Suprapubic skin (tissue), 4 donors: ENCODE measurements at regions not wholly inside any gene's neighbourhood (a gene's known extent, or its start where the extent isn't known, plus 50 kb on each side); places are given as distances from the start of the nearest gene placed in this dataset.

ENCODE experiments used
- DNase-seq, 2 donors: peaks; one replicate each; pipeline ENCODE4 v3.0.0-alpha.2; 2019; ENCODE audit warnings: low spot score in 2 of 2
- H3K27ac ChIP-seq: fragments of 200-600 bp; sonication (generic); one replicate; pipeline ENCODE4 v1.5.1; 2019
- H3K27me3 ChIP-seq: fragments of 200-600 bp; sonication (generic); one replicate; pipeline ENCODE4 v1.5.1; 2019
- H3K36me3 ChIP-seq: fragments of 200-600 bp; sonication (generic); one replicate; pipeline ENCODE4 v1.5.1; 2019
- H3K4me1 ChIP-seq: fragments of 200-600 bp; sonication (generic); one replicate; pipeline ENCODE4 v1.5.1; 2019
- H3K4me3 ChIP-seq: fragments of 200-600 bp; sonication (generic); one replicate; pipeline ENCODE4 v1.5.1; 2019; ENCODE audit warnings: mild to moderate bottlenecking
- H3K9me3 ChIP-seq: fragments of 200-600 bp; sonication (generic); one replicate; pipeline ENCODE4 v1.5.1; 2019
- EP300 ChIP-seq: sonication (generic); formaldehyde crosslinking; IDR thresholded peaks from one replicate; pipeline ENCODE4 v1.6.1; 2017; ENCODE audit warnings: antibody characterized with exemption
- POLR2A ChIP-seq, 2 donors: fragments of 450-650 bp; IDR thresholded peaks; one replicate each; pipeline ENCODE4 v1.6.1; 2017; ENCODE audit warnings: antibody characterized with exemption in 2 of 2, mild to moderate bottlenecking in 2 of 2, moderate library complexity in 2 of 2
- POLR2AphosphoS5 ChIP-seq, 3 donors: sonication (generic); formaldehyde crosslinking; IDR thresholded peaks; one replicate each; pipeline ENCODE4 v1.6.1; 2017; ENCODE audit warnings: antibody characterized with exemption in 3 of 3
- WGBS: methylation state at CpG from one replicate; pipeline ENCODE4 v1.1.5; 2018; 5-methylcytosine and 5-hydroxymethylcytosine counted together
- TF ChIP-seq, protein P1 (sequence below), 2 donors: fragments of 200-600 bp in 1 of 2; fragments of 450-650 bp in 1 of 2; sonication (generic) in 1 of 2; IDR thresholded peaks; one replicate each; pipeline ENCODE4 v1.5.1; 2016 to 2019; ENCODE audit warnings: antibody characterized with exemption in 2 of 2, mild to moderate bottlenecking in 1 of 2, moderate library complexity in 1 of 2

DNA sequence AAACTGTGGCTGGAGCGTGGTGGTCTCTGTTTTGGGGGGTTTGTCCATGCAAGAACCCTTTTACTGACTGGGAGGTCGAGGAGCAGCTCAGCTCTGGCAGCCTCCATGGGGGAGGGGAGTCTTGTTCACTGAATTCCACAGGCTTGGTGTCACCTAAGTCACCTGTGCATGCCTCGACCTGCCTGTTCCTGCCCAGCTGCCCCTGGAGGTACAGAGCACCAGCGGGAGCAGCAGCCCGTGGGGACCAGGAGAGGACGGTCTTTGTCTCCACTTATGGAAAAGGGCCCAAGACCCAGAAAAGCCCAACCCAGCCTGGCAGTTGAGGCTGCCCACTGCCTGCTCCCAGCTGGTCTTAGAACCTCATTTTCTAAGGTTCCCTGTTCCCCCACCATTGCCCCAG lies 168.7 kb upstream of the AGAP1 start:
- Histone ChIP-seq H3K27ac (no peak overlapping the region), H3K9me3 (no peaks in the 10 kb centered on the region), H3K27me3 (peaks cover 33% of the 10 kb centered on the region), H3K4me3 (no peak overlapping the region), H3K36me3 (no peaks in the 10 kb centered on the region), H3K4me1 (no peaks in the 10 kb centered on the region)
- DNase-seq, result no peak
- WGBS, result 53% methylated on average over 4 of the region's 6 CpGs
- TF ChIP-seq POLR2A (IDR thresholded peaks at IDR 0.05) (no peak), POLR2AphosphoS5 (IDR thresholded peaks at IDR 0.05) (no peak), EP300 (no peak)
- TF ChIP-seq, protein P1, sequence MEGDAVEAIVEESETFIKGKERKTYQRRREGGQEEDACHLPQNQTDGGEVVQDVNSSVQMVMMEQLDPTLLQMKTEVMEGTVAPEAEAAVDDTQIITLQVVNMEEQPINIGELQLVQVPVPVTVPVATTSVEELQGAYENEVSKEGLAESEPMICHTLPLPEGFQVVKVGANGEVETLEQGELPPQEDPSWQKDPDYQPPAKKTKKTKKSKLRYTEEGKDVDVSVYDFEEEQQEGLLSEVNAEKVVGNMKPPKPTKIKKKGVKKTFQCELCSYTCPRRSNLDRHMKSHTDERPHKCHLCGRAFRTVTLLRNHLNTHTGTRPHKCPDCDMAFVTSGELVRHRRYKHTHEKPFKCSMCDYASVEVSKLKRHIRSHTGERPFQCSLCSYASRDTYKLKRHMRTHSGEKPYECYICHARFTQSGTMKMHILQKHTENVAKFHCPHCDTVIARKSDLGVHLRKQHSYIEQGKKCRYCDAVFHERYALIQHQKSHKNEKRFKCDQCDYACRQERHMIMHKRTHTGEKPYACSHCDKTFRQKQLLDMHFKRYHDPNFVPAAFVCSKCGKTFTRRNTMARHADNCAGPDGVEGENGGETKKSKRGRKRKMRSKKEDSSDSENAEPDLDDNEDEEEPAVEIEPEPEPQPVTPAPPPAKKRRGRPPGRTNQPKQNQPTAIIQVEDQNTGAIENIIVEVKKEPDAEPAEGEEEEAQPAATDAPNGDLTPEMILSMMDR (IDR thresholded peaks at IDR 0.05), result no peak

DNA sequence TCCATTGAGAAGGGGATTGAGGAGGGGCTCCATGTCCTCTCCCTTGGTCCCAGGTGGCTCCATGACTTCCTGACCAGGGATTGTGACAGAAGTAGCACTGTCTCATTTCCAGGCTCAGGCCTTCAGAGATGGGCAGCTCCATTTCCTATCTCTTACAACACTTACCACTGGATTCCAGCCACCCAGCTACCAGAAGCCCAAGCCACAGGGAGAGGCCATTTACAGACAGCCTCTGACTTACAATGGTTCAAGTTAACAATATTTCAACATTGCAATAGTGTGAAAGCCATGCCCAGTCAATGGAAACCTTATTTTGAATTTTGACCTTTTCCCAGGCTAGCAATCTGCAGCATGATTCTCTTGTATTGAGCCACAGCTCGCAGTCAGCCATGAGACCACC lies 164.9 kb upstream of the AGAP1 start:
- Histone ChIP-seq H3K9me3 (no peaks in the 10 kb centered on the region), H3K36me3 (no peaks in the 10 kb centered on the region), H3K27ac (no peak overlapping the region), H3K27me3 (peaks cover 16% of the 10 kb centered on the region), H3K4me3 (no peak overlapping the region), H3K4me1 (no peaks in the 10 kb centered on the region)
- 100% methylated on average over 1 of the region's 1 CpG for WGBS
- no peak for DNase-seq
- TF ChIP-seq EP300, result no peak
- TF ChIP-seq, protein P1 (IDR thresholded peaks at IDR 0.05), result no peak
- TF ChIP-seq POLR2A (IDR thresholded peaks at IDR 0.05), result no peak
- TF ChIP-seq POLR2AphosphoS5 (IDR thresholded peaks at IDR 0.05), result no peak

DNA sequence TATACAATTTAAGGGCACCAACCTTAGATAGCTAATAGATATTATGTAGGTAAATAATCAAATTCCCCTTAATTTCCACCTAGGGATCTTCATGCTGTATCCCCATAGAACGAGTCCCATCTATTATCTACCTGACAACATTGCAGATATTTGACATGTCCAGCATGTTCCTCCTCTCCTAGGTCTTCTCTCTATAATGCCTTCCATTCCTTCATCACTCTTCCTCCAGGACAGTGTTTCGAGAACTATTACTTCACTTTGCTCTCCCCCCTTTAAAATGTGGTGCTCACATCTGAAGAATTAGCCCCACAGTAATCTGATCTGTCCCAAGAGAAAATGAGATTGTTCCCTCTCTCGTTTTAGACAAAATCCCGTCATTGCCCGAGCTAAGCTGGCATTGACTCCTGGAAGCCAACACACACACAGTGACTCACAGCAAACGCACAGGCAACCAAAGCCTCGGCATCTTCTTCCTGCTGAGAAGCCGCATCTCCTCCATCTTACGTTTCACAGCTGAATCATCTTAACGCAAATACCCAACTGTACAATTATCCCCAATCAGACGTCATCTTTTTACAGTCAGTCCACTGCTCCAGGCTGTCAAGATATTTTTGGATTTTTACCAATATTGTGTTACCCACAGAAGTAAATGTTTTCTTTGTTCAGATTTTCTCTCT lies 162.9 kb upstream of the AGAP1 start:
- Histone ChIP-seq H3K36me3 (no peaks in the 10 kb centered on the region), H3K4me3 (no peak overlapping the region), H3K27me3 (peaks cover 10% of the 10 kb centered on the region), H3K27ac (no peak overlapping the region), H3K9me3 (no peaks in the 10 kb centered on the region), H3K4me1 (no peaks in the 10 kb centered on the region)
- DNase-seq, result no peak
- TF ChIP-seq POLR2AphosphoS5 (IDR thresholded peaks at IDR 0.05) (no peak), POLR2A (IDR thresholded peaks at IDR 0.05) (no peak), EP300 (no peak)
- TF ChIP-seq, protein P1 (IDR thresholded peaks at IDR 0.05), result no peak
- WGBS, result 45% methylated on average over 11 of the region's 11 CpGs

DNA sequence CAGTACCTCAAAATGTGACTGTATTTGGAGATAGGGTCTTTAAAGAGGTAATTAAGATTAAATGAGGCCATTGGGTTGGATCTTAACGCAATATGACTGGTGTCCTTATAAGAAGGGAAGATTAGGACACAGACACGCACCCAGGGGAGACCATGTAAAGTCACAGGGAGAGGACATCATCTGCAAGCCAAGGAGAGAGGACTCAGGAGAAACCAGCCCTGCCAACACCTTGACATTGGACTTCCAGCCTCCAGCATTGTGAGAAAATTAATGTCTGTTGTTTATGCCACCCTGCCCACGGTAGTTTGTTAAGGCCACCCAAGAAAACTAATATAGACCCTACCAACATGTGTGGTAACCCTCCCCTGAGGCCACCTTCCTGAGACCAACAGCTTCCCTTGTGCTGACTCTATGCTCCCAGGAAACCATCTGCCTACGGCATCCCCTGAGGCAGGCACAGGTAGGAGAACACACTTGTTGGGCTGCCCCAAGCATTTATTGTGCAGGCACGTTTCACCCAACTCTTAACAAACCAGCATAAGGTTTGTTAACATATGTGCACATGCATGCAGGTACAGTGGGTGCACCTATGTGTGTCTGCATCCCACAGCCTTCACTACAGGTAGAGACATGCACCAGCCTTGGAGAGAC lies 161.5 kb upstream of the AGAP1 start:
- Histone ChIP-seq H3K9me3 (no peaks in the 10 kb centered on the region), H3K4me1 (no peaks in the 10 kb centered on the region), H3K4me3 (no peak overlapping the region), H3K36me3 (no peaks in the 10 kb centered on the region), H3K27me3 (peaks cover 7% of the 10 kb centered on the region), H3K27ac (no peak overlapping the region)
- DNase-seq, result no peak
- no peak for TF ChIP-seq EP300
- 91% methylated on average over 5 of the region's 5 CpGs for WGBS

DNA sequence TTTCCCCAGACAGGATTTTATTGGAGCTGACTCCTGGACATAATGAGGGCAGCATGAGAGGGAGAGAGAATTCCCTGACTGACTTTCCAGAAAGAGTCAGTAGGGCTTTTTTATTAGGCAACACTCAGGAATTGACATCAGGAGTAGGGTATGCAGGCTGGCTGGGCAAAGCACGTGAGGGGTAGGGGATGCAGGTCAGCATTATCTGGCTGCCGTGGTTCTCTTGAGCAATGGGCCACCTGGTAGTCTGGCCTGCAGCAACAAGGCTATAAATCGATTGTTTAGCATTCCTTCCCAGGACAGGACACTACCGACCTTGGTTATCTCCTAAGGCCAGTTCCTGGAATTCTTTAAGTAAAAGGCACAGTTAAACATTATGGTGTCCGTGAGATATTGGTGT lies 160.8 kb upstream of the AGAP1 start:
- no peaks in the 10 kb centered on the region for H3K4me1 ChIP-seq
- DNase-seq, result no peak
- H3K27ac ChIP-seq, result no peak overlapping the region
- WGBS, result 63% methylated on average over 4 of the region's 5 CpGs
- no peak for TF ChIP-seq POLR2A (IDR thresholded peaks at IDR 0.05)
- TF ChIP-seq POLR2AphosphoS5 (IDR thresholded peaks at IDR 0.05), result no peak
- TF ChIP-seq, protein P1 (IDR thresholded peaks at IDR 0.05), result no peak
- no peak for TF ChIP-seq EP300
- peaks cover 7% of the 10 kb centered on the region for H3K27me3 ChIP-seq
- H3K36me3 ChIP-seq, result no peaks in the 10 kb centered on the region
- no peak overlapping the region for H3K4me3 ChIP-seq
- no peaks in the 10 kb centered on the region for H3K9me3 ChIP-seq
